H1 (cell line): ENCODE measurements at regions not wholly inside any gene's neighbourhood (a gene's known extent, or its start where the extent isn't known, plus 50 kb on each side); places are given as distances from the start of the nearest gene placed in this dataset.

Experiments
- CTCF ChIA-PET: fragments of 300-600 bp; sonication (Branson Sonifier 250); formaldehyde crosslinking; loops from one replicate; lab custom pipeline; 2021; ENCODE audit not compliant: partially characterized antibody; lab: Charles Lee
- POLR2A ChIA-PET: fragments of 300-600 bp; sonication (Branson Sonifier 250); formaldehyde crosslinking; loops from one replicate; lab custom pipeline; 2021; ENCODE audit warnings: inconsistent platforms; ENCODE audit not compliant: partially characterized antibody; lab: Charles Lee
- DNase-seq, 2 experiments: peaks; one replicate each; pipeline versions ENCODE4 v3.0.0 to v3.0.0-alpha.2; 2010 to 2022; ENCODE audit warnings: low spot score in 2 of 2, low read depth in 1 of 2, mixed read lengths in 1 of 2
- FAIRE-seq: peaks from 2 replicates; lab custom pipeline; 2011; peaks lifted over from hg19 to GRCh38; lab: Jason Lieb, UNC
- H2AFZ ChIP-seq: 2 replicates; pipeline ENCODE4 v1.8.1; 2012; ENCODE audit warnings: low read length, inconsistent platforms
- H2AK5ac ChIP-seq: 2 replicates; pipeline ENCODE4 v1.6.1; 2013; ENCODE audit warnings: low read depth, low read length
- H2BK120ac ChIP-seq: replicated peaks from 2 replicates; pipeline ENCODE3; 2013; ENCODE audit warnings: low read depth, low read length, inconsistent platforms
- H2BK12ac ChIP-seq: 2 replicates; pipeline ENCODE4 v1.6.1; 2013; ENCODE audit warnings: low read depth, low read length
- H2BK15ac ChIP-seq: 2 replicates; pipeline ENCODE4 v1.6.1; 2013; ENCODE audit warnings: low read length
- H2BK20ac ChIP-seq: 2 replicates; pipeline ENCODE4 v1.6.1; 2013; ENCODE audit warnings: low read length
- H2BK5ac ChIP-seq: 2 replicates; pipeline ENCODE4 v1.6.1; 2013; ENCODE audit warnings: low read depth, low read length
- H3K14ac ChIP-seq: 2 replicates; pipeline ENCODE4 v1.6.1; 2013; ENCODE audit warnings: inconsistent platforms; ENCODE audit not compliant: insufficient read length
- H3K18ac ChIP-seq: 2 replicates; pipeline ENCODE4 v1.6.1; 2013; ENCODE audit warnings: low read length; ENCODE audit errors: extremely low read depth
- H3K23ac ChIP-seq: 2 replicates; pipeline ENCODE4 v1.6.1; 2013; ENCODE audit warnings: inconsistent platforms; ENCODE audit not compliant: insufficient read length
- H3K23me2 ChIP-seq: 2 replicates; pipeline ENCODE4 v1.6.1; 2013; ENCODE audit warnings: low read depth, low read length
- H3K27ac ChIP-seq: 2 replicates; pipeline ENCODE4 v1.6.1; 2011; ENCODE audit warnings: low read depth, low read length, inconsistent platforms
- H3K27me3 ChIP-seq, 4 experiments: replicated peaks in 1 of 4; 1 replicate in 1 of 4; 2 replicates in 3 of 4; pipeline versions ENCODE4 v1.6.1 to v1.8.1; 2011 to 2013; ENCODE audit warnings: low read length in 3 of 4, mild to moderate bottlenecking in 3 of 4, inconsistent platforms in 2 of 4, mixed read lengths in 2 of 4, moderate library complexity in 1 of 4; ENCODE audit not compliant: control insufficient read depth in 3 of 4, insufficient read depth in 3 of 4; ENCODE audit errors: extremely low read depth in 1 of 4
- H3K36me3 ChIP-seq, 4 experiments: 2 replicates each; pipeline versions ENCODE4 v1.6.1 to v1.8.1; 2011 to 2013; ENCODE audit warnings: mild to moderate bottlenecking in 4 of 4, low read length in 3 of 4, moderate library complexity in 2 of 4, control low read depth in 1 of 4, inconsistent platforms in 1 of 4; ENCODE audit not compliant: insufficient read depth in 4 of 4, control insufficient read depth in 2 of 4
- H3K4ac ChIP-seq: replicated peaks from 2 replicates; pipeline ENCODE3; 2013; ENCODE audit warnings: low read length, low read depth, mixed read lengths, inconsistent platforms; ENCODE audit not compliant: insufficient read length
- H3K4me1 ChIP-seq, 4 experiments: replicated peaks in 1 of 4; 1 replicate in 1 of 4; 2 replicates in 3 of 4; pipeline versions ENCODE4 v1.6.1 to v1.8.1; 2011 to 2013; ENCODE audit warnings: low read length in 3 of 4, inconsistent platforms in 2 of 4, mixed read lengths in 1 of 4; ENCODE audit not compliant: insufficient read depth in 4 of 4, control insufficient read depth in 3 of 4
- H3K4me2 ChIP-seq, 2 experiments: 2 replicates each; pipeline versions ENCODE4 v1.6.1 to v1.8.1; 2011 to 2013; ENCODE audit warnings: low read depth in 2 of 2, low read length in 2 of 2, control low read depth in 1 of 2, inconsistent platforms in 1 of 2, mild to moderate bottlenecking in 1 of 2; ENCODE audit not compliant: insufficient read depth in 1 of 2
- H3K4me3 ChIP-seq, 4 experiments: fragments of 200-600, 300-600 bp in 1 of 4; sonication (generic), shearing (Covaris generic), sonication (Bioruptor Twin) in 1 of 4; 2 replicates each; pipeline versions ENCODE4 v1.5.1 to v1.8.1; 2011 to 2016; ENCODE audit warnings: low read length in 4 of 4, low read depth in 3 of 4, control low read depth in 2 of 4, inconsistent platforms in 2 of 4, mild to moderate bottlenecking in 2 of 4, mixed read lengths in 1 of 4, moderate library complexity in 1 of 4; ENCODE audit not compliant: insufficient read depth in 2 of 4; ENCODE audit errors: extremely low read depth in 1 of 4
- H3K56ac ChIP-seq: replicated peaks from 2 replicates; pipeline ENCODE3; 2013; ENCODE audit warnings: low read depth, mild to moderate bottlenecking, mixed read lengths, low read length, inconsistent platforms; ENCODE audit not compliant: insufficient read length
- H3K79me1 ChIP-seq: 2 replicates; pipeline ENCODE4 v1.6.1; 2013; ENCODE audit warnings: low read depth, low read length, control low read depth
- H3K79me2 ChIP-seq, 2 experiments: 2 replicates each; pipeline versions ENCODE4 v1.6.1 to v1.8.1; 2012 to 2013; ENCODE audit warnings: low read length in 2 of 2, mild to moderate bottlenecking in 2 of 2, inconsistent platforms in 1 of 2; ENCODE audit not compliant: insufficient read depth in 2 of 2, control insufficient read depth in 1 of 2
- H3K9ac ChIP-seq, 4 experiments: replicated peaks in 1 of 4; 1 replicate in 1 of 4; 2 replicates in 3 of 4; pipeline versions ENCODE4 v1.6.1 to v1.8.1; 2011 to 2013; ENCODE audit warnings: low read depth in 3 of 4, low read length in 3 of 4, control low read depth in 2 of 4, mild to moderate bottlenecking in 2 of 4, moderate library complexity in 2 of 4, inconsistent platforms in 1 of 4; ENCODE audit errors: extremely low read depth in 1 of 4
- H3K9me3 ChIP-seq, 2 experiments: 2 replicates each; pipeline versions ENCODE4 v1.6.1 to v1.8.1; 2012 to 2013; ENCODE audit warnings: mild to moderate bottlenecking in 2 of 2, moderate library complexity in 2 of 2, control low read depth in 1 of 2, inconsistent platforms in 1 of 2, low read depth in 1 of 2, low read length in 1 of 2, mixed read lengths in 1 of 2; ENCODE audit not compliant: insufficient read depth in 2 of 2
- H4K20me1 ChIP-seq, 2 experiments: replicated peaks in 1 of 2; 2 replicates each; pipeline versions ENCODE3 to v1.8.1; 2011 to 2013; ENCODE audit warnings: inconsistent platforms in 2 of 2, low read length in 2 of 2, mild to moderate bottlenecking in 1 of 2; ENCODE audit not compliant: insufficient read depth in 2 of 2, control insufficient read depth in 1 of 2
- H4K5ac ChIP-seq: 2 replicates; pipeline ENCODE4 v1.6.1; 2013; ENCODE audit warnings: low read length, low read depth, mixed read lengths, inconsistent platforms; ENCODE audit not compliant: insufficient read length
- H4K8ac ChIP-seq: 2 replicates; pipeline ENCODE4 v1.8.0; 2013; ENCODE audit warnings: mild to moderate bottlenecking, moderate library complexity, low read length, inconsistent platforms; ENCODE audit not compliant: insufficient read depth; ENCODE audit errors: extremely low read depth
- H4K91ac ChIP-seq: replicated peaks from 2 replicates; pipeline ENCODE3; 2013; ENCODE audit warnings: low read length, mixed read lengths, inconsistent platforms; ENCODE audit not compliant: insufficient read length
- CTBP2 ChIP-seq: IDR thresholded peaks from 2 replicates; pipeline ENCODE4 v1.7.0; 2011; ENCODE audit warnings: borderline replicate concordance, mild to moderate bottlenecking, moderate library complexity, mixed read lengths, low read length; ENCODE audit not compliant: insufficient read depth, insufficient read length
- NRF1 ChIP-seq: IDR thresholded peaks from 2 replicates; pipeline ENCODE4 v1.6.1; 2011; ENCODE audit warnings: mild to moderate bottlenecking, low read depth, low read length, improper control_type of control experiment
- SP1 ChIP-seq: IDR thresholded peaks from 2 replicates; pipeline ENCODE4 v1.6.1; 2011; ENCODE audit warnings: low read depth, low read length
- SP4 ChIP-seq: IDR thresholded peaks from 2 replicates; pipeline ENCODE4 v1.6.1; 2012; ENCODE audit warnings: low read length, inconsistent platforms

DNA sequence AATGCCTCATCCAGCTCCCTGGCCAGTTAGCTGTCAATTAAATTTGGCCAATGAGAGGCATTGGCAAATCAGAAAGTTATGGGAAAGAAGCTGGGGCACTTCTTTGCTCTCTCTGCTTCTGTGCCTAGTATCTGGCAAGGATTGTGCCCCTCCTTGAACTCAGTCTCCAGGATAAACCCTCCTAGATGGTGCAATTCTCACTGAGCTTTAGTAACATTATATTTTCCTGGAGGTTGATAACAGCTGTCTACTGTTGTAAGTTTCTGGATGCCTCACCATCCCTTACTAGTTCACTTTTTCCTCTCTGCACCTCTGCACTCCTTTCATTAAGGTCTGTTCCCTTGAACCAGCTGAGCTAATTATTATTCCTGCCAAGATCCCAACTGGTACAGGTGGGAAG, 329.5 kb downstream of the MFSD1 start:
- Histone ChIP-seq H2AK5ac (no peak overlapping the region), H4K20me1 (no peaks in the 10 kb centered on the region), H2BK120ac (no peak overlapping the region), H3K9me3 (no peaks in the 10 kb centered on the region), H2BK12ac (no peak overlapping the region), H3K4me1 (no peaks in the 10 kb centered on the region), H3K79me1 (no peaks in the 10 kb centered on the region), H3K9ac (no peak overlapping the region), H2BK15ac (no peak overlapping the region), H3K14ac (no peak overlapping the region), H3K4me2 (no peak overlapping the region), H3K36me3 (no peaks in the 10 kb centered on the region), H4K5ac (no peak overlapping the region), H3K4ac (no peak overlapping the region), H3K23me2 (no peaks in the 10 kb centered on the region), H2AFZ (no peak overlapping the region), H4K8ac (no peak overlapping the region), H4K91ac (no peak overlapping the region), H3K27ac (no peak overlapping the region), H2BK20ac (no peak overlapping the region), H3K23ac (no peak overlapping the region), H2BK5ac (no peak overlapping the region), H3K56ac (no peak overlapping the region), H3K4me3 (no peak overlapping the region), H3K18ac (no peak overlapping the region), H3K27me3 (no peaks in the 10 kb centered on the region), H3K79me2 (no peaks in the 10 kb centered on the region)
- CTCF ChIA-PET, result interaction anchor here (0.8 to 4.7 kb wide), 24 partner anchors 10 to 1525 kb away, joined by 3 to 53 read pairs (median 5); no protein-coding TSS in a partner anchor
- no peak for FAIRE-seq
- POLR2A ChIA-PET, result no interaction called here
- no peak for DNase-seq
- no peak for TF ChIP-seq NRF1
- TF ChIP-seq CTBP2, result no peak
- no peak for TF ChIP-seq SP4
- TF ChIP-seq SP1, result no peak
